ENCODE measurements at regions not wholly inside any gene's neighbourhood (a gene's known extent, or its start where the extent isn't known, plus 50 kb on each side); places are given as distances from the start of the nearest gene placed in this dataset.
"Not testable (repeated sequence)": the region's sequence is repeated elsewhere in the genome, so short reads cannot be mapped to it uniquely, and the experiment has no call there.

- in situ Hi-C loops (cut with HindIII; ENCODE audit: low pct_unique_long_range_greater_than_20kb, low sequenced_read_pairs) = no loop called here
- DNase-seq (ENCODE audit: low read depth) = no peak
Observed at GRCh38 chr20:50329981-50330503, 139.4 kb downstream of the CEBPB start.

GRCh38 chr20:50330504-50331313, 140.1 kb downstream of the CEBPB start:
- in situ Hi-C loops (cut with HindIII; ENCODE audit: low pct_unique_long_range_greater_than_20kb, low sequenced_read_pairs) = no loop called here
- no peak for DNase-seq (ENCODE audit: low read depth)

- in situ Hi-C loops (cut with HindIII; ENCODE audit: low pct_unique_long_range_greater_than_20kb, low sequenced_read_pairs) = no loop called here
- DNase-seq (ENCODE audit: low read depth) = peak; percentile 60
Observed at GRCh38 chr20:50331469-50332363, 141.1 kb downstream of the CEBPB start.

- DNase-seq (ENCODE audit: low read depth) = no peak
- in situ Hi-C loops (cut with HindIII; ENCODE audit: low pct_unique_long_range_greater_than_20kb, low sequenced_read_pairs) = no loop called here
Observed at GRCh38 chr20:50332491-50332980, 141.9 kb downstream of the CEBPB start.

DNA sequence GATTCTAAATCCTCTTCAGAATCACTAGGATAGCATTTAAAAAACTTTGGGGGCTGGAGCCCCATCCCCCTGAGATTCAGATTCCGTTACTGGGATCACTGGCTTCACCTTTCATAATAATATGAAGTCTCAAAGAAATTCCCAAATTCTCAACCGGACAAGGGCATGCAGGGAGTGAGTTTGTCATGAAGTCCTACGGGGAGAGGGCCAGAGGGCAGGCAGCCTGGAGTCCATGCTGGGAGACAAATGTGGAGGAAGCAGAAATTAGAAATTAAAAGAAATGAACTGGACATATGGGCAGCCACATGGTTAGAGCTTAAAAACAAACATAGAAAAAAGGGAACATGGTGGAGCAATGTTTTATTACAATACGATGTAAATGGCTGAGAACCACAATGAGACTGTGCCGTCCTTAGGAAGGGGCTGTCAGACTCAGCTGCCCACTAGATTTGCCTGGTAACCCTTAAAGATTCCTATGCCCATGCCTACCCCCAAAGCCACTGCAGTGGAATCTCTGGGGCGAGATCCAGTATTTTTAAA, 142.6 kb downstream of the CEBPB start:
- DNase-seq (ENCODE audit: low read depth) = no peak
- in situ Hi-C loops (cut with HindIII; ENCODE audit: low pct_unique_long_range_greater_than_20kb, low sequenced_read_pairs) = no loop called here

DNA sequence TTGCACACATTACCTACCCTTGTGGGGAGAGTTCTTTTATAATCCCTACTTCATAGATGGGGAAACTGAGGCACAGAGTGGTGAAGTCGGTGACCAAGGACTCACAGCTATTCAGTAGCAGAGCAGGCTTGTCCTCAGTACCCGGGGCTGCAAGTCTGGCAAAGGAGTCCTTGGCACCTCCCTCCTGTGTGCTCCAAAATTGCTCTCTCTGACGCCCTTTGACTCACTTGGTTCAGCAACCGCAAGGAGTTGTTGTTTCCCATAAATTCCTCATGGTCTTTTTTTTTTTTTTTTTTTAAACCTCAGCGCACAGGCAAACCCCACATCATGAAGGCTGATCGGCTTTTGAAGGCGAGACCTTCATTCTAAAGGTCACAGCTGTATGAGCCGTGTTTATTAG, 143.2 kb downstream of the CEBPB start:
- in situ Hi-C loops (cut with HindIII; ENCODE audit: low pct_unique_long_range_greater_than_20kb, low sequenced_read_pairs) = no loop called here
- no peak for DNase-seq (ENCODE audit: low read depth)

- DNase-seq (ENCODE audit: low read depth); in situ Hi-C loops (cut with HindIII; ENCODE audit: low pct_unique_long_range_greater_than_20kb, low sequenced_read_pairs): not testable (repeated sequence)
Observed at GRCh38 chr20:50334512-50334911, 143.9 kb downstream of the CEBPB start.

GRCh38 chr20:50335105-50335504, 144.5 kb downstream of the CEBPB start:
- in situ Hi-C loops (cut with HindIII; ENCODE audit: low pct_unique_long_range_greater_than_20kb, low sequenced_read_pairs) = no loop called here
- DNase-seq (ENCODE audit: low read depth) = peak; percentile 23

GRCh38 chr20:50335866-50336265, 145.2 kb downstream of the CEBPB start:
- in situ Hi-C loops (cut with HindIII; ENCODE audit: low pct_unique_long_range_greater_than_20kb, low sequenced_read_pairs) = no loop called here
- no peak for DNase-seq (ENCODE audit: low read depth)

- in situ Hi-C loops (cut with HindIII; ENCODE audit: low pct_unique_long_range_greater_than_20kb, low sequenced_read_pairs) = no loop called here
- no peak for DNase-seq (ENCODE audit: low read depth)
Observed at GRCh38 chr20:50336661-50337060, 146.0 kb downstream of the CEBPB start.

DNA sequence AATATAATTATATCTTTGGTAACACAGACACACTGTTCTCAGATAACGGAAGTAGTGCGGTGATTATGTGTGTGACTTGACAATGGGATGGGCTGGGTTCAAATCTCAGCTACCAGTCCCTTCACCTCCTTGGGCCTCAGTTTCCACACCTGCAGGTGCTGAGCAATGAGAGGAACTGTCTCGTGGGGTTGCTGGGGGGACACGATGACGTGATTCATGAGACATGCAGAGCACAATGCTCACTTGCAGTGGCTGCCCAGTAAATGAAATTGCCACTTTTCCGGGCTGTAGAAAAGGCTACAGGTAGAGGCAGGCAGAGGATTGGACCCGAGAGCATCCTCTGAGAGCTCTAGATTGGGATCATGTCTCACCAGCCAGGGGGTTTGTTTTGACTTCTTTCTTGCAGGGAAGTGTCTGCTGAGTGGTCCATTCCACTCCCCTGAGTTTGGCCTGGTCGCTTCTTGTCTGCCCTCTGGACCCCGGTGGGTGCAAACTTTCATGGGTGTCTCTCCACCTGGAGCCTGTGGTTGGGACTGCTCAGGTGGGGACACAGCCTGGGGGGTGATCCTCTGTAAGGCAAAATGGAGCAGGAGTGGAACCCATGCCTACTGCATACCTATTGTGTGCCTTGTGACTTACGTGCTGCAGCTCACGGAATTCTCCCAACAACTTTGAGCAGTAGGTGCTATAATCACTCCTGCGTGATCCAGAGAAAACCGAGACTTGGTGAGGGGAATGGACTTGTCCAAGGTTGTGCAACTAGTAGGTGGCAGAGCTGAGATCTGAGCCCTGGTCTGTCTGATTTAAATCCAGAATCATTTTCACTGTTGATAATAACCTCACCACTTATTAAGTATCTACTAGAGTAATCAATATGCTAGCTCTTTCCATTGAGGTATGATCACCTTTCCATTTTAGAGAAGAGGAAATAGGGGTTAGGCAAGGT, 147.2 kb downstream of the CEBPB start:
- in situ Hi-C loops (cut with HindIII; ENCODE audit: low pct_unique_long_range_greater_than_20kb, low sequenced_read_pairs) = no loop called here
- DNase-seq (ENCODE audit: low read depth) = no peak

- in situ Hi-C loops (cut with HindIII; ENCODE audit: low pct_unique_long_range_greater_than_20kb, low sequenced_read_pairs) = no loop called here
- no peak for DNase-seq (ENCODE audit: low read depth)
Observed at GRCh38 chr20:50338479-50339391, 148.1 kb downstream of the CEBPB start.

- in situ Hi-C loops (cut with HindIII; ENCODE audit: low pct_unique_long_range_greater_than_20kb, low sequenced_read_pairs) = no loop called here
- no peak for DNase-seq (ENCODE audit: low read depth)
Observed at GRCh38 chr20:50339466-50339901, 148.9 kb downstream of the CEBPB start.

DNA sequence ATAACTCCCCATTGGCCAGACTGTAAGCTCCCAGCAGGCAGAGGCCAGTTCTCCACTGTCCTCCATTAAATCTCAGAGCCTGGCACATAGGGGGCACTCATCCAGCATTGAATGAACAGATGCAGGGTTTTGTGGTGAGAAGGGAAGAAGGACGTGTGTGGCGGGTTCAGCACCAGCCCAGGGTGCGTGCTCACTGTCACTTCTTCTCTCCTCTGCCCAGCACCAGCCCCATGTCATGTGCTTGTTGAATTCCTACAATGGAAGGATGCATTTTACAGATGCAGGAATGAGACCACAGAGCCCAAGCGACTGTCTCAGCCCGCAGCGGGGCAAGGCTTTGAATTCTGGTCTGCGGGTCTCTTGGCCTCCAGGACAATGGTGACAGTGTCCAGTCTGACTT, 149.9 kb downstream of the CEBPB start:
- in situ Hi-C loops (cut with HindIII; ENCODE audit: low pct_unique_long_range_greater_than_20kb, low sequenced_read_pairs) = no loop called here
- no peak for DNase-seq (ENCODE audit: low read depth)

DNA sequence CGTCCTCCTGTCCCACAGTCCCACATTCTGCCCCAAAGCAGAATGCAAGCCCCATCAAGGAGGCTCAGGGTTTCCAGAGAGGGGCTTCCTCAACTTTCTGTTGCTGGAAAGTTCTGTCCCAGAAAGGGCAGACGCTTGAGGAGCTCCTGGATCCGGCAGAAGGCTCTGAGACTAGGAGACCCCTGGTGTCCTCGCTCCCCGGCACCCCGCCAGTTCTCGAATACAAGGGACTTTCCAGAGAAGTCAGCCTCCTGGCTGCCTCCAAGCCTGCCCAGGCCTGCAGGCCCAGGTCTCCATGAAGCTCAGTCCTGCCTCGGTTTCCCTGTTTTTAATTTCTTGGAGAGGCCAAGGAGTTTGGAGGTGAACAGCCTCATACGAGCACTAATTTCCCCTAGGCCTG, 150.4 kb downstream of the CEBPB start:
- in situ Hi-C loops (cut with HindIII; ENCODE audit: low pct_unique_long_range_greater_than_20kb, low sequenced_read_pairs) = no loop called here

DNA sequence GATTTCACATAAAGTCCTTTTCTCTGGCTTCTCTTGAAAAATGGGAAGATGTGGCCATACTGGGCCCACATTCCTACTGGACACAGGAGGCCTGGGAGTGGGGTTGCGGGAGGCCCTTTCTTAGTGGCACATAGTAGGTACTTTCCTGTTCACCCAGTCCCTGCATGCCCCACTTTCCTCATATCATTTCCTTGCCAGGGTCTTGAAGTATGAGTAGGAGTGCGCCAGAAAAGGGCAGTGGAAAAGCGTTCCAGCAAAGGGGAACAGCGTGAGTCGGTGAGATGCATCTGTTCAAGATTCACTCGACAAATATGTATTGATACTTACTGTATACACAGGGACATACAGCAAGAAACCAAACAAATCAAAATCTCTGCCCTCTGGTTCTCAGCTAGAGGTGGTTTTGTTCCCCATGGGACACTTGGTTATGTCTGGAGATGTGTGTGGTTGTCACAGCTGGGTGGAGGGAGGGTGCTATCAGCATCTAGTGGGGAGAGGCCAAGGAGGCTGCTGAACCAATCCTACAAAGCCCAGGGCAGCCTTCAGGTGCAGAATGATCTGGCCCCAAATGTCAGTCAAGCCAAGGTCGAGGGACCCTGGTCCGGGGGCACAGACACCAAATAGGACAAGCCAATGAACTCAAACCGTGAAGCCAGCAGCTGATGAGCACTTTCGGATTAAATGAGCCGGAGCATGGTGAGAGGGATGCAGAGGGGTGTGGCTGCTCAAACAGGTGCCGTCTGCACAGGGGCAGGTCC, 151.4 kb downstream of the CEBPB start:
- DNase-seq (ENCODE audit: low read depth) = no peak
- in situ Hi-C loops (cut with HindIII; ENCODE audit: low pct_unique_long_range_greater_than_20kb, low sequenced_read_pairs) = no loop called here

More for the DNA sequence above, 150.4 kb downstream of the CEBPB start:
- no peak for DNase-seq (ENCODE audit: low read depth)
